ENCODE measurements at regions not wholly inside any gene's neighbourhood (a gene's known extent, or its start where the extent isn't known, plus 50 kb on each side); places are given as distances from the start of the nearest gene placed in this dataset.

- TF ChIP-seq, protein P1, sequence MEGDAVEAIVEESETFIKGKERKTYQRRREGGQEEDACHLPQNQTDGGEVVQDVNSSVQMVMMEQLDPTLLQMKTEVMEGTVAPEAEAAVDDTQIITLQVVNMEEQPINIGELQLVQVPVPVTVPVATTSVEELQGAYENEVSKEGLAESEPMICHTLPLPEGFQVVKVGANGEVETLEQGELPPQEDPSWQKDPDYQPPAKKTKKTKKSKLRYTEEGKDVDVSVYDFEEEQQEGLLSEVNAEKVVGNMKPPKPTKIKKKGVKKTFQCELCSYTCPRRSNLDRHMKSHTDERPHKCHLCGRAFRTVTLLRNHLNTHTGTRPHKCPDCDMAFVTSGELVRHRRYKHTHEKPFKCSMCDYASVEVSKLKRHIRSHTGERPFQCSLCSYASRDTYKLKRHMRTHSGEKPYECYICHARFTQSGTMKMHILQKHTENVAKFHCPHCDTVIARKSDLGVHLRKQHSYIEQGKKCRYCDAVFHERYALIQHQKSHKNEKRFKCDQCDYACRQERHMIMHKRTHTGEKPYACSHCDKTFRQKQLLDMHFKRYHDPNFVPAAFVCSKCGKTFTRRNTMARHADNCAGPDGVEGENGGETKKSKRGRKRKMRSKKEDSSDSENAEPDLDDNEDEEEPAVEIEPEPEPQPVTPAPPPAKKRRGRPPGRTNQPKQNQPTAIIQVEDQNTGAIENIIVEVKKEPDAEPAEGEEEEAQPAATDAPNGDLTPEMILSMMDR (conservative IDR thresholded peaks at IDR 0.05; ENCODE audit: low read length), result no peak
- TF ChIP-seq EZH2phosphoT487 (IDR thresholded peaks at IDR 0.05; ENCODE audit: borderline replicate concordance), result no peak
These were observed 707.3 kb downstream of the MED13L start for GRCh38 chr12:115570069-115570777.

All from Loucy (cell line).